Ovary (tissue), 3 donors: ENCODE measurements at regions not wholly inside any gene's neighbourhood (a gene's known extent, or its start where the extent isn't known, plus 50 kb on each side); places are given as distances from the start of the nearest gene placed in this dataset.

Experiments used
- POLR2A ChIP-seq: fragments of 450-650 bp; IDR thresholded peaks from one replicate; pipeline ENCODE4 v1.6.1; 2017; ENCODE audit warnings: antibody characterized with exemption, mild to moderate bottlenecking, moderate library complexity
- TF ChIP-seq, protein P1 (sequence below), 3 donors: fragments of 450-650 bp in 2 of 3; fragments of 200-600 bp in 1 of 3; IDR thresholded peaks; one replicate each; pipeline versions ENCODE4 v1.5.1 to v1.8.0; 2016 to 2022; ENCODE audit warnings: antibody characterized with exemption in 3 of 3, mild to moderate bottlenecking in 1 of 3
- donor health status: DM: no; HTN: no; CAD: no.

DNA sequence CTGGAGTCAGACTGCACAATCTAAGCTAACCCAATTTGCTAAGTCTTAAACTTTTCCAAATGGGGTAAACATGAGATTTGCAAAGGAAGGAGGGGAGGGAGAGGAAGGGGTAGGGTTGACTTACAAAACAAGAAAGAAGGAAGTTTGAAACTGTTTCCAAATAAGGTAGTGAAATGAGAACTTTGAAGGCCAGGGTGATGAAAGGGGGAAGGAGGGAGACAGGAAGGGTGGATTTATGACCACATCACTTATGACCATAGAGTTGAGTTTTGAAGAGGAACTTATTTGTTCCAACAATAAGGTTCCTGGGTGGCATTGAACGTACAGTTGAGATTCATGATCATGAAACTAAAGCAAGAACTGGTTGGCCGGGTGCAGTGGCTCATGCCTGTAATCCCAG, 72.5 kb upstream of the DAPK1 start:
- TF ChIP-seq, protein P1, sequence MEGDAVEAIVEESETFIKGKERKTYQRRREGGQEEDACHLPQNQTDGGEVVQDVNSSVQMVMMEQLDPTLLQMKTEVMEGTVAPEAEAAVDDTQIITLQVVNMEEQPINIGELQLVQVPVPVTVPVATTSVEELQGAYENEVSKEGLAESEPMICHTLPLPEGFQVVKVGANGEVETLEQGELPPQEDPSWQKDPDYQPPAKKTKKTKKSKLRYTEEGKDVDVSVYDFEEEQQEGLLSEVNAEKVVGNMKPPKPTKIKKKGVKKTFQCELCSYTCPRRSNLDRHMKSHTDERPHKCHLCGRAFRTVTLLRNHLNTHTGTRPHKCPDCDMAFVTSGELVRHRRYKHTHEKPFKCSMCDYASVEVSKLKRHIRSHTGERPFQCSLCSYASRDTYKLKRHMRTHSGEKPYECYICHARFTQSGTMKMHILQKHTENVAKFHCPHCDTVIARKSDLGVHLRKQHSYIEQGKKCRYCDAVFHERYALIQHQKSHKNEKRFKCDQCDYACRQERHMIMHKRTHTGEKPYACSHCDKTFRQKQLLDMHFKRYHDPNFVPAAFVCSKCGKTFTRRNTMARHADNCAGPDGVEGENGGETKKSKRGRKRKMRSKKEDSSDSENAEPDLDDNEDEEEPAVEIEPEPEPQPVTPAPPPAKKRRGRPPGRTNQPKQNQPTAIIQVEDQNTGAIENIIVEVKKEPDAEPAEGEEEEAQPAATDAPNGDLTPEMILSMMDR (IDR thresholded peaks at IDR 0.05): no peak
- TF ChIP-seq POLR2A: no peak
